SK-N-MC (cell line): ENCODE measurements at regions not wholly inside any gene's neighbourhood (a gene's known extent, or its start where the extent isn't known, plus 50 kb on each side); places are given as distances from the start of the nearest gene placed in this dataset.

Experiments
- DNase-seq: peaks from one replicate; pipeline ENCODE4 v3.0.0-alpha.2; 2011; ENCODE audit warnings: low read depth, low spot score
- H3K27ac ChIP-seq: fragments of 200-600 bp; sonication (generic); 2 replicates; pipeline ENCODE4 v1.5.1; 2016; ENCODE audit warnings: mixed run types
- H3K36me3 ChIP-seq: fragments of 200-600 bp; sonication (generic); 2 replicates; pipeline ENCODE4 v1.6.1; 2017; ENCODE audit warnings: antibody characterized with exemption, low read length, mixed read lengths; ENCODE audit not compliant: insufficient read depth
- H3K4me3 ChIP-seq: fragments of 200-600 bp; sonication (generic); 2 replicates; pipeline ENCODE4 v1.5.1; 2016
- H3K9ac ChIP-seq: fragments of 200-600 bp; sonication (generic); 2 replicates; pipeline ENCODE4 v1.8.0; 2017; ENCODE audit warnings: mixed run types, mixed read lengths; ENCODE audit not compliant: insufficient read length
- H3K9me3 ChIP-seq: fragments of 200-600 bp; sonication (generic); 2 replicates; pipeline ENCODE4 v1.6.1; 2017; ENCODE audit warnings: low read depth, mild to moderate bottlenecking, antibody characterized with exemption, low read length, moderate library complexity, mixed read lengths
- EZH2 ChIP-seq: fragments of 200-600 bp; sonication (generic); IDR thresholded peaks from one replicate; pipeline ENCODE4 v1.6.1; 2017; ENCODE audit warnings: antibody characterized with exemption
- FOXP2 ChIP-seq: optimal IDR thresholded peaks from 2 replicates; pipeline ENCODE3; 2011; ENCODE audit warnings: mild to moderate bottlenecking, moderate library complexity; ENCODE audit not compliant: insufficient read depth; ENCODE audit errors: extremely low read length, control extremely low read depth
- POLR2AphosphoS5 ChIP-seq: IDR thresholded peaks from 2 replicates; pipeline ENCODE4 v1.6.1; 2012; ENCODE audit warnings: mild to moderate bottlenecking, low read depth, low read length, borderline replicate concordance

- no peak for DNase-seq
- no peak overlapping the region for H3K27ac ChIP-seq
- no peak overlapping the region for H3K9ac ChIP-seq
- no peaks in the 10 kb centered on the region for H3K9me3 ChIP-seq
- no peaks in the 10 kb centered on the region for H3K36me3 ChIP-seq
- no peak overlapping the region for H3K4me3 ChIP-seq
- no peak for TF ChIP-seq EZH2
- TF ChIP-seq FOXP2 = no peak
- TF ChIP-seq POLR2AphosphoS5 = no peak
These were observed 137.7 kb downstream of the KATNIP start for GRCh38 chr16:27687605-27688004.

- DNase-seq = no peak
- no peaks in the 10 kb centered on the region for H3K9me3 ChIP-seq
- no peak overlapping the region for H3K27ac ChIP-seq
- H3K9ac ChIP-seq = no peak overlapping the region
- no peak overlapping the region for H3K4me3 ChIP-seq
- TF ChIP-seq EZH2 (no peak), FOXP2 (no peak), POLR2AphosphoS5 (no peak)
- no peaks in the 10 kb centered on the region for H3K36me3 ChIP-seq
These were observed 139.8 kb downstream of the KATNIP start for GRCh38 chr16:27689711-27690110.

- Histone ChIP-seq H3K9me3 (no peaks in the 10 kb centered on the region), H3K36me3 (no peaks in the 10 kb centered on the region), H3K9ac (no peak overlapping the region), H3K4me3 (no peak overlapping the region), H3K27ac (no peak overlapping the region)
- no peak for DNase-seq
- TF ChIP-seq FOXP2 = no peak
- no peak for TF ChIP-seq POLR2AphosphoS5
- TF ChIP-seq EZH2 = no peak
These were observed 140.7 kb downstream of the KATNIP start for GRCh38 chr16:27690608-27691007.

- Histone ChIP-seq H3K9me3 (no peaks in the 10 kb centered on the region), H3K4me3 (no peak overlapping the region), H3K9ac (no peak overlapping the region), H3K27ac (no peak overlapping the region), H3K36me3 (no peaks in the 10 kb centered on the region)
- DNase-seq = no peak
- TF ChIP-seq FOXP2 (no peak), EZH2 (no peak), POLR2AphosphoS5 (no peak)
These were observed 141.8 kb downstream of the KATNIP start for GRCh38 chr16:27691721-27692120.

- TF ChIP-seq POLR2AphosphoS5 (no peak), FOXP2 (no peak), EZH2 (no peak)
- no peaks in the 10 kb centered on the region for H3K36me3 ChIP-seq
- H3K9me3 ChIP-seq = no peaks in the 10 kb centered on the region
- DNase-seq = no peak
- no peak overlapping the region for H3K9ac ChIP-seq
- H3K4me3 ChIP-seq = no peak overlapping the region
- H3K27ac ChIP-seq = no peak overlapping the region
These were observed 142.6 kb downstream of the KATNIP start for GRCh38 chr16:27692576-27692975.

GRCh38 chr16:27695161-27695560 is 145.2 kb downstream of the KATNIP start:
- H3K27ac ChIP-seq = no peak overlapping the region
- DNase-seq = no peak
- H3K9ac ChIP-seq = no peak overlapping the region
- no peaks in the 10 kb centered on the region for H3K9me3 ChIP-seq
- no peak for TF ChIP-seq POLR2AphosphoS5
- TF ChIP-seq FOXP2 = no peak
- TF ChIP-seq EZH2 = no peak
- no peaks in the 10 kb centered on the region for H3K36me3 ChIP-seq
- no peak overlapping the region for H3K4me3 ChIP-seq

- Histone ChIP-seq H3K9me3 (no peaks in the 10 kb centered on the region), H3K27ac (no peak overlapping the region), H3K4me3 (no peak overlapping the region), H3K36me3 (no peaks in the 10 kb centered on the region), H3K9ac (no peak overlapping the region)
- no peak for DNase-seq
- TF ChIP-seq FOXP2 (no peak), EZH2 (no peak), POLR2AphosphoS5 (no peak)
These were observed 148.3 kb downstream of the KATNIP start for GRCh38 chr16:27698266-27698665.

- no peak overlapping the region for H3K27ac ChIP-seq
- no peak overlapping the region for H3K9ac ChIP-seq
- TF ChIP-seq EZH2 (no peak), POLR2AphosphoS5 (no peak), FOXP2 (no peak)
- no peak overlapping the region for H3K4me3 ChIP-seq
- no peaks in the 10 kb centered on the region for H3K36me3 ChIP-seq
- no peaks in the 10 kb centered on the region for H3K9me3 ChIP-seq
- DNase-seq = no peak
These were observed 148.8 kb downstream of the KATNIP start for GRCh38 chr16:27698746-27699145.

- H3K9me3 ChIP-seq = no peaks in the 10 kb centered on the region
- H3K36me3 ChIP-seq = no peaks in the 10 kb centered on the region
- TF ChIP-seq EZH2 = no peak
- no peak overlapping the region for H3K9ac ChIP-seq
- no peak overlapping the region for H3K27ac ChIP-seq
- no peak overlapping the region for H3K4me3 ChIP-seq
- no peak for DNase-seq
These were observed 149.6 kb downstream of the KATNIP start for GRCh38 chr16:27699540-27699939.
